Cerebellar cortex (tissue), 1 donor: ENCODE measurements at regions not wholly inside any gene's neighbourhood (a gene's known extent, or its start where the extent isn't known, plus 50 kb on each side); places are given as distances from the start of the nearest gene placed in this dataset.
"Not testable (repeated sequence)": the region's sequence is repeated elsewhere in the genome, so short reads cannot be mapped to it uniquely, and the experiment has no call there.

Experiments
- DNase-seq: peaks from one replicate; pipeline ENCODE4 v3.0.0-alpha.2; 2015; ENCODE audit warnings: low spot score

DNA sequence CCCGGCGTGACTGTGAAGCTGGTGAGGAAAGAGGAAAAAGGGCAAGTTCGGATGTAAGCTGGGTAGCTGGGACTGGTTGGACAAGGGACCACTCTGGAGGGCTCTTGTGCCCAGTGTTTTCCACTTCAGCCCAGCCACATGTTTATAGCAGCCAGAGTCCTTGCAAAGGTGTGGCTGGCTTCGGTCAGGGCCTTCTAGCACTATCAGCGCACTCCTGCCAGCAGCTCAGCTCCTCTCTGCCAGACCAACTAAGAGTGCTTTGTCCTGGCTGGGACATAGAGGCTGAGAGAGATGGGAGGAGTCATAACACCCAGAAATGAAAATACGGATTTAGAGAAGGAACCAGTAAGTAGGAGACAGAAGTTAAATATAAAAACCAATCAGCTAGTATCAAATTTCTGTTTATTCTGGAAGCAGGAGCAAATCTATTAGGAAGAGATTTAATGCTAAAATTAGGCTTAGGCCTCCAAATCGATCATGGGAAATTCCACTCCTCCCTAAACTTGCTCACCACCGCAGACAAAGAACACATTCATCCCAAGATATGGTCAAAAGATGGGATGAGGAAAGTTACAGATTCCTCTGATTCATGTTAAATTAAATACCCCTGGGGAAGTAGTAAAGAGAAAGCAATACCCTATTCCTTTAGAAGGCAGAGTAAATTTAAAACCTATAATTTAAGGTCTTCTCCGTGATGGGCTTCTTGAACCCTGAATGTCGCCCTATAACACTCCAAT lies 135.0 kb downstream of the RALA start:
- no peak for DNase-seq

DNA sequence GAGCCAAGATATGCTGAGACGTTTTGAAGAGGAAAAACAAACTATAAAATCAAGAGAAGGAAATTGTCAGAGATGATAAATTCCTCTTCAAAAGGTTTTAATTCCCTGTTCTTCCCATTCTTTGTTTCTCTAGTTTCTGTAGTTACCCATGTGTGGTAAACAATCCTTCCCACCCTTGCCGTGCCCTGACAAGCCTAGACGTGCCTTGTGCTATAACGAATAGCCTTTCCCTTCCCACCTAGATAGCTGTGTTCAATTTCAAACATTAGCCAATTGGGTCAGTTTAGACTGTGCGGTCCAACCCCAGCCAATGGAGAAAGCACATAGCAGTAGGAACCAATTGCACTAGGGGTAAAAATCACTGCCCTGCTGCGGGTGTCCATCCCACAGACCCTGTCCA lies 138.1 kb downstream of the RALA start:
- DNase-seq: no peak

DNA sequence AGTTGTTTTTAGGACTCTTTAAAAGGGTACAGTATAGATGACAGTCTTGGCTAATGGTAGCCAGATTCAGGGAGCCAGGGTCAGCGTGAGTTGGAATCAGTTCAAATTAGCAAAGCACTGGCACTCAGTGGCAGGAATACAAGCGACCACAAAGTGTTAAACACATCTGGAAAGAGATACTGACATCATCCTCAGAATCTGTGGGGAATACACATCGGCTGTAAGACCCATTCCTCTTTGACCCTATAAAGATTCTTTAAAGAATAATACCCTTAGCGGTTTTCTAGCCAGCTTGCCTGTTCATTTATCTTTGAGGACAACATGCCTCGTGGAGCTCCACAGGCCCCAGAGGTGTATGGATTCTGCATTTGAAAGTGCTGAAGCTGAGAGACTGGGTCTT lies 139.1 kb downstream of the RALA start:
- DNase-seq: not testable (repeated sequence)

DNA sequence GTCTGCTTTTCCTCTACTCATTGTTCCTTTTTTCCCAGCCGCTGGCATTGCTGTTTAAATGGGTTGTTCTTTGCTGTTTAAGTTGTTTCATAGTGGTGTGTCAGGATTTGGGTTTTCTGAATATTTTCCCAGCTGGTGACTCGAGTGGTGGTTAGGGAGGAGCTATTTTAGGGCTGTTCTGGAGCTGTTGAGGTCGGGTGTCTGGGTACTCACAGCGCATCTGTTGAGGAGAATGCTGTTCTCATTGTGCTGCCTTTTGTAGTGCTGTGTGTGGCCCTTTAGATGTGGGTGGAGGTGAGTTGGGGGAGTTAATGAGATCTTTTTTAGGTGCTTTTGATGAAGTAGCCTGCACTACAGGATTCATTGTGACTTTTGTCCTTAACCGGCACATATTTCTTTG lies 139.5 kb downstream of the RALA start:
- DNase-seq: not testable (repeated sequence)

DNA sequence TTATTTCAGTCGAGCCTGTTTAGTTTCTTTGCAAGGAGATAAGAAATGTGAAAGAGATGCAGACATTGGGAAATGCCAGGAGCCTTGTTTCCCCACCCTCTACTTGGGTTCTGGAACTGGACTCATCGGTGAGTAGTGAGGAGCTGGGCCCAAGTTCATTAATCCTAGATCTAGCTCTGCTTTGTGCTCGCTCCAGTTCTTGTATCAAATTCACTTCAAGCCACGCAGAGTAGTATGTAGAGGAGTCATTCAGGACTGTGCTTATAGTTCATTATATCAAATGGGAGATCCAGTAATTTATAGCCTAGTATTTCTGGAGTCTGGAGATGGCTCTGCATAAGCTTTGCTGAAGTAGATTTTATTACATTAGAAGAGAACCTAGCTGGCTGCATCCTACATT lies 142.5 kb downstream of the RALA start:
- DNase-seq: not testable (repeated sequence)

DNA sequence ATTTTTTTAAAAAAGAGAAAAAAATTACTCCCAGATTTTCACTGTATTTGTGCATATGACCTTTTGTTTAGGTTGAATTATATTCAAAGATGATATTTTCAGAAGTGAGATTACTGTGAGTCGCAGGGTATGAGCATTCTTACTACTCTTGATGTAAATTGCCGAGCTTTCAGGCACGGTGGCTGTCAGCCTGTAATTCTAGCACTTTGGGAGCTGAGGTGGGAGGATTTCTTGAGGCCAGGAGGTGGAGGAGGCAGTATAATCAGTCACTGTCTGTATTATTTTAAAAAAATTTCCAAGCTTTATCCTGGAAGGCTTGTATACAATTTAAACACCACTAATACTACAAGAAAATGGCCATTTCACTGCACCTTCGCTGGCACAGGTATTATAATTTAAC lies 145.1 kb downstream of the RALA start:
- DNase-seq: not testable (repeated sequence)

DNA sequence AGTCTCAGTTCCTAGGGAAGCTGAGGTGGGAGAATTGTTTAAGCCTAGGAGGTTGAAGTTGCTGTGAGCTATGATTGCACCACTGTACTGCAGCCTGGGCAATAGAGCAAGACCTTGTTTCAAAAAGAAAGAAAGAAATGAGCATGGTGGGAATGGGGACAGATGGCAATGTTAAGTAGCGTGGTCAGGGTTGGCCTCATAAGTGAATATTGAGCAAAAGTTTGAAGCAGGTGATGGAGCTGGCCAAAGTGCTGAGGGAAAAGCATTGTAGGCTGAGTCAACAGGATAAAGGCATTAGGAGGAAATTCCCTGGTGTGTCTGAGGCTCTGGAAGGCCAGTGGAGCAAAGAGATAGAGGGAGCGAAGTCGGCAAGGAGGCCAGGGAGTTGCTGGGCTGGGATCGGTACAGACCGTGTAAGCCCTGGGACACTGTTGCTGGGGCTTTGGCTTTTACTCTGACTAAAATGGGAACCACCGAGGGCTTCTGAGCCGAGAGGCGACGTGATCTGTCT lies 151.0 kb downstream of the RALA start:
- DNase-seq: not testable (repeated sequence)

DNA sequence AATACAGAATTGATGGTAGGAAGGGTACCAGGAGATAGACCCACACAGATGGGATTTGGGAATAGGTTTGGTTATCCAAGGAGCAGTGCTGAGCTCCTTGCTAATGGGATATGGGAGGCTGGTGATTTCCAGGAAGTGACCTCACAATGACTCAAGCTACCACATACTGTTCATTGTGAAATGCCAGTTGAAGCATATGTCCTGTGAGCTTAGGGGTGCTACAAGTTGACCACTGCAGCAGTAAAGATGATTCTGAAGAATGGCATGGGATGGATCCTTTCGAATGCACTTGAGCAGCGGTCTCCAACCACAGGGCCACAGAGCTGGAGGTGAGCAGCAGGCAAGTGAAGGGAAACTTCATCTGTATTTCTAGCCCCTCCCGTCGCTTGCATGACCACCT lies 158.2 kb downstream of the RALA start:
- DNase-seq: not testable (repeated sequence)

DNA sequence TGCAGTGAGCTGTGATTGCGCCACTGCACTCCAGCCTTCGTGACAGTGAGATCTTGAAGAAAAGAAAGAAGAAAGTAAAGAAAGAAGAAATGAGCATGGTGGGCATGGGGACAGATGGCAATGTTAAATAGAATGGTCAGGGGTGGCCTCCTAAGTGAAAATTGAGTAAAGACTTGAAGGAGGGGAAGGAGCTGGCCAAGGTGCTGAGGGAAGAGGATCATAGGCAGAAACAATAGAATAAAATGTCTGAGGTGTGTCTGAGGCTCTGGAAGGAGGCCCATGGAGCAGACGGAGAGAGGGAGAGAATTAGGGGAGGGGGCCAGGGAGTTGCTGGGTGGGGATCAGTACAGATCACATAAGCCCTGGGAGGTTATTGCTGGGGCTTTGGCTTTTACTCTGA lies 163.1 kb downstream of the RALA start:
- not testable (repeated sequence) for DNase-seq

DNA sequence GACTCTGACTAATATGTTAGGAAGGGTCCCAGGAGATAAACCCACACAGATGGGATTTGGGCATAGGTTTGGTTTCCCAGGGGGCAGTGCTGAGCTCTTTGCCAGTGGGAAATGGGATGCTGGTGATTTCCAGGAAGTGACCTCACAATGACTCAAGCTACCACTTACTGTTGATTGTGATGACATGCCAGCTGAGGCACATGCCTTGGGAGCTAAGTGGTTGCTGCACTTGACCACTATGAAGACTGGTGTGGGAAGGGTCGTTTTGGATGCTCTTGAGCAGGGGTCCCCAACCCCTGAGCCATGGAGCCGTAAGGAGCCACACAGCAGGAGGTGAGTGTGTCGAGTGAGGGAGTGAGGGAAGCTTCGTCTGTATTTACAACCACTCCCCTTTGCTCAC lies 159.0 kb upstream of the CDK13 start:
- not testable (repeated sequence) for DNase-seq

DNA sequence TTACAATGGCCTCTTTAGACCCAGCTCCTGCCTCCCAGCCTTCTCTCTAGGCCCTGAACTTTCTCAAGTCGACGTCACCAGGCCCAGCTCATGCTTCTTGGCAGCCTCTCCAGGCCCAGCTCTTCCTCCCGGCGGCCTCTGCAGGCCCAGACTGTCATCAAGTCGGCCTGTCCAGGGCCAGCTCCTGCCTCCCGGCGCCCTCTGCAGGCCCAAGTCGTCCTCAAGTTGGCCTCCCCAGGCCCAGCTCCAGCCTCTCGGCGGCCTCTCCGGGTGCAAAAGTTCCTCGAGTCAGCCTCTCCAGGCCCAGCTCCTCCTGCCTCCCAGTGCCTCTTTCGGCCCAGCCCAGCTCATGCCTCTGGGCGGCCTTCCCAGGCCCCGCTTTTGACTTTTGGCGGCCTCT lies 158.1 kb upstream of the CDK13 start:
- DNase-seq: not testable (repeated sequence)

DNA sequence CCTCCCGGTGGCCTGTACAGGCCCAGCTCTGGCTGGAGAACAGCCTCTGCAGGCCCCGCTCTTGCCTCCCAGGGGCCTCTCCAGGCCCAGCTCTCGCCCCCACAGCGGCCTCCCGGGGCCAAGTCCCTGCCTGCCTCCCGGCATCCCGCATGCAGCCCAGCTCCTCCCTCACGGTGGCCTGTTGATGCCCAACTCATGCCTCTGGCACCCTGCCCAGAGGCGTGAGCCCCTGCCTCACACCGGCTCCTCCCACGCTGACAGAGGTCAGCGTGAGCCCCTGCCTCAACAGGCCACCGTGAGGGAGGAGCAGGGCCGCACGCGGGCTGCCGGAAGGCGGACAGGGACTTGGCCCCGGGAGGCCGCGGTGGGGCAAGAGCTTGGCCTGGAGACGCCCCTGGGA lies 157.0 kb upstream of the CDK13 start:
- DNase-seq: not testable (repeated sequence)

DNA sequence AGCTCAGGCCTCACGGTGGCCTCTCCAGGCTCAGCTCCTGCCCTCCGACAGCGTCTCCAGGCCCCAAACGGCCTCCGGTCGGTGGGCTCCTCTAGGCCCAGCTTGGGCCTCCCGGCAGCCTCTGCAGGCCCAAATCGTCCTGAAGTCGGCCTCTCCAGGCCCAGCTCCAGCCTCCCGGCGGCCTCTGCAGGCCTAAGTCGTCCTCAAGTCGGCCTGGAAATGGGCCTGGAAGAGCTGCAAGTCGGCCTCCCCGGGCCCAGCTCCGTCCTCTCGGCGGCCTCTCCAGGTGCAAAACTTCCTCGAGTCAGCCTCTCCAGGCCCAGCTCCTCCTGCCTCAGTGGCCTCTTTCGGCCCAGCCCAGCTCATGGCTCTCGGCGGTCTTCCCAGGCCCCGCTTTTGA lies 156.2 kb upstream of the CDK13 start:
- DNase-seq: not testable (repeated sequence)

DNA sequence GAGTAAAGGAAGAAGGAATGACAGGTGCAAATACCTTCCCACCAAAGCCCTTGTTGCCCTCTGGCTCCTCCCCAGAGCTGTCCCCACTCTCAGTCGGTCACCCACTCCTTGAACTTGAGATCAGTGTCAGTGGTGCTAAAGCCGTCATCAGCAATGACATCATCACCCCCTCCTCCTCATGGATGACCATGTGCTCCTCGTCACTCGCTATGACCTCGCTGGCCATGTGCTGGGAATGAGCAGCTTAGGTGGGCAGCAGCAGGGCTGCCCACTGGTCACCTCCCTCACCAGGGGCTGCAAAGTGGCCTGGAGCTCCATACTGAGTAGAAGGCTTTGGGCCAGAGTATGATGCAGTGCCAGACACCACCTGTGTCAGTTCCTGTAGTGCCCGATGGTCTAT lies 153.1 kb upstream of the CDK13 start:
- DNase-seq: not testable (repeated sequence)

DNA sequence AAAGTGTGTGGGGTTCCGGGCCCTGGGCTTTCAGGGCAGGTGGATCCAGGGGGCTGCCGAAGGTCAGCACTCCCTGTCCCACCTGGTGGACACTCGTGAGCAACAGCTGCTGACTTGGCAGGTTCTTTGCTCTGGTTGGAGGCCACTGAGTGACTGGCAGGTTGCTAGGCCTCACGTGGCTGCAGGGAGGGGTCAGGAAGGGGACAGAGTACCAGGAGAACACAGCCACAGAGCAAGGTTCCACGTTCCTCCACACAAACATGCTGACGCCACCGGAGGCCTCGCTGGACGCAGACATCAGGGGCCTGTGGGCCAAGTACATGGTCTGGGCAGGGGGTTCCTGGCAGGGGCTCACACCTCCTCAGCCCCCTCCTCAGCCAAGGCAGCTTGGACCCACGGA lies 152.0 kb upstream of the CDK13 start:
- DNase-seq: not testable (repeated sequence)

DNA sequence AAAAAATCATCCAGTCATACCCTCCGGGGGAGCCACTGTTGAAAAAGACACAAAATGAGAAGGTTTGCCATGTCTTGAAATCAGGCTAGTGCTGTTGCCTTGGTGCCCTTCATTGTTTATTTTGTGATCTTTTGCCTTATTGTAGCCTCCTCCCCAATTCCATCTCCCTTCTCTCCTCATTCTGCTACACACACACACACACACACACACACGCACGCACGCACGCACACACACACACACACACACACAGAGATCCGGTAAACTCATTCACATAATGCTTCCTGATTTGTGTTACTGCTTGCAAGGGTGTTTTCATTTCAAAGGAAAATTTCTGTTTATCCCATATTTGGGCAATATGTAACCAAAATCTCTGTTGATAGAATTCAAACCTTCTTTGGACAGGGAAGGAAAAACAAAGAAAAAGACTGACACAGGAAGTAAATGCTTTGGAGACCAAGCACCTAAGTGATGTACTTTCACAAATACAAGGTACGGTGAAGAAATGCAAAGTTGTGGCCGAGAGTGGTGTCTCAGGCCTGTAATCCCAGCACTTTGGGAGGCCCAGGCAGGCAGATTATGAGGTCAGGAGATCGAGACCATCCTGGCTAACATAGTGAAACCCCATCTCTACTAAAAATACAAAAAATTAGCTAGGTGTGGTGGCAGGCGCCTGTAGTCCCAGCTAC lies 141.1 kb upstream of the CDK13 start:
- no peak for DNase-seq

DNA sequence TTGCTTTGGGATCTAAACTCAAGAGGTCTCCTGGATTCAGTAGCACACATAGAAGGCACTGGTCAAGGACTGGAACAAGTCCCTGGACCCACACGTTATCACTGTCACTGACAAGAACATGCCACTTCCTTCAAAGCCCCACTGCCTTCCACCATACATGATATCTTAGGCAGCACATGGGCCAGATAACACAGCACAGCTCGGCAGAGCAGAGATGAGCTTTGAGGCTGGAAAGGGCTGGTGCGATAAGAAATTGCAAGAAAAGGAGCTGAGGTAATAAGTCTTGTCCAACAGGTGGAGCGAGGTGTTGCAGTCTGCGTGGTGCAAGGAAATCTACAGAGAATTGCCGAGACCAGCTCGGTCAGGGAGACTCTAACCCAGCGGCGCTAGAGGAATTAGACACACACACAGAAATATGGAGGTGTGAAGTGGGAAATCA lies 139.8 kb upstream of the CDK13 start:
- no peak for DNase-seq

DNA sequence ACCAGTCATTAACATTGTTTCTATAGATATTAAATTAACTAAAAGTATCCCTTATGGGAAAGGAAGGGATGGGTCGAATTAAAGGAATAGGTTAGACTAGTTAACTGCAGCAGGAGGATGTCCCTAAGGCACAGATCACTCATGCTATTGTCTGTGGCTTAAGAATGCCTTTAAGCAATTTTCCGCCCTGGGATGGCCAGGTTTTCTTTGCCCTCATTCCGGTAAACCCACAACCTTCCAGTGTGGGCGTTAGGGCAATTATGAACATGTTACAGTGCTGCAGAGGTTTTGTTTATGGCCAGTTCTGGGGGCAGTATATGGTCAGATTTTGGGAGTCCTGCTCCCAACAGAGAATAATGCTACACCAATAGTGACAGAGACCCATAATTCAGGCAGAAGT lies 139.3 kb upstream of the CDK13 start:
- no peak for DNase-seq

DNA sequence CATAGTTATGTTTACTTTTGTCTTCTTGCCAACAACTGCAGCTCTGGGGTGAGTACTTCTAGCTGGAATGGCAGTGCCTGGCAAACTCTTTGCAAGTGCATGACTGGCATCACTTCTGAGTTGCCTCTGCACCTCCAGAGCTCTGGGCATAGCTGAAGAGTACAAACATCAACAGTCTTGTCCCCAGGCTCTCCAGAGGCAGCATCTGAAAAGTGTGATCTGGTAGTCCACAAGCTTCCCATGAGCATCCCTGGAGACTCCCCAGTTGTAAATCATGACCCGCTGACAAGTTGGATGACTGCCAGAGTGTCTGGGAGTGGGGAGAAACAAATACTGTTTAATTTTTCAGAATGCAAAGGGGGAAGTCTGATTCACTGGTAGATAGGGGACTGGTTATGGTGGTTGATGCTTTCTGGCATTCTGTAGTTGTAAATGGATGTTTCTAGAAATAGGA lies 138.9 kb upstream of the CDK13 start:
- no peak for DNase-seq

DNA sequence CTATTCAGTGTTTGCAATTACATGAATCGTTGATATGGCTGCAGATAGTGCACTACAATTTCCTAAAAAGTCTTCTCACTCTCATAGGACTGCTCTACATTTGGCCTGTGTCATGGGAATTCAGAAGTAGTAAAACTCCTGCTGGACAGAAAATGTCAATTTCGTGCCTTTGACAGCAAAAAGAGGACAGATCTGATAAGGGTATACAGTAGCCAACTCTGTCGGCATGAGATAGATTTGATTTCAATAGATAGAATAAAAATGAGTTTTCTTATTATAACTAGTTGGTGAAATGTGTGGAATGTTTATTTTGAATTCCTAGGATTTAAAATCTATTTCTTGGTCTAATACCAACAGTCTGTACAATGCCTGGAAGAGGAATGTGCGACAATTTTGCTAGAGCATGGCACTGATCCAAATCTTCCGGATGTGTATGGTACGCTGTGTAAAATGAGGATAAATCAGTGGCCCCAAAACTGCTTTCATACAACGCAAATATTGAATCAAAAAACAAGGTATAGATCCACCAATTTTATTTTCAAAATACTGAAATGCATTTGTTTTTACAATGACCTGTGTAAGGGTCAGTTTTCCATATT lies 133.5 kb upstream of the CDK13 start:
- DNase-seq: no peak

DNA sequence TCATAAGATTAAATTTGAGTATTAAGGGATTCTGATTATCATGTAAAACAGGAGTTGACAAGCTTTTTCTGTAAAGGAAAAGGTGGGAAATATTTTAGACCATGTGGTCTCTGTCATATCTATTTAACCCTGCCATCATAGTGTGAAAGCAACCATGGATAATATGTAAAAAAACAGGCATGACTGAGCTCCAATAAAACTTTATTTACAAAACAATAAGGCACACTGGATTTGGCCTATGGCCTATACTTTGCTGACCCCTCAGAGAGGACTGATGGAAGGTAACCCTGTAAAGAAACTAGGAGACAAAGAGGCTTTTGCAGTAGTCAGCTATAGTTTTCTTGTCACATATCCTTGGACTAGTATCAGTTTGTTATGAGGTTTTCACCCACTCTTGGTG lies 130.5 kb upstream of the CDK13 start:
- DNase-seq: no peak

DNA sequence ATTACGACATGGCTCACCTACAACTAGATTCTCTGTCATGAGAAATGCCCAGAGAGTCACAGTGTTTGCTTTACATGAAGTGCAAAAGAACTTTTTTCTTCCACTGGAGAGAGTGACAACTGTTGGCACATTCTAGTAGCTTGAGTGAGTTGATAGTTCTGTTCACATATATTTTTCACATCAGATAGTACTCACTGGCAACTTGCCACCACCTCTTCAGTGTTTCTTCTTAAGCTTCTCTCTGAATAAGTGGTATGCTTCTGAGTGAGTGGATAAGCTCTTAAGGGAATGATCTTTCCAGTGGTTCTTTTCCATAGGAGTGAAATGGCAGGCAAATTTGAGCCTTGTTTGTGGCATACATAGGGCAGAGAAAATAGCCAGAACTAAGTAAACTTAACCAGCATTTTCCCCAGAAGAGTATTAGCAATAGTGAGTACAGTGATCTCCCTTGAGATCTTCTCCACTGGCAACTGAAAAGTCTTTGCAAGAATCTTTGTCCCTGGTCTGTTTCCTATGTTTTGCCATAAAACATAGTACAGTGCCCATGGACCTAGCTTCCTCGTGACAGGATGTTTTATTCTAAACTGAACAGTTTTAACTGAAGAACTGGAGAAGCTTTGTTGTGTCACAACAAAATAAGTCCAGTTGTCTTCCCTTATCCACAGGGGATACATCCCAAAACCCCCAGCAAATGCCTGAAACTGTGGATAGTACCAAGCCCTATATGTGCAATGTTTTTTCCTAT lies 125.4 kb upstream of the CDK13 start:
- DNase-seq: no peak
